T-cell (primary cell): ENCODE measurements at regions not wholly inside any gene's neighbourhood (a gene's known extent, or its start where the extent isn't known, plus 50 kb on each side); places are given as distances from the start of the nearest gene placed in this dataset.
"Not testable (repeated sequence)": the region's sequence is repeated elsewhere in the genome, so short reads cannot be mapped to it uniquely, and the experiment has no call there.

ENCODE experiments used
- ATAC-seq, 4 experiments: fragments of 200-7000 bp in 3 of 4; fragments of 150-1000 bp in 1 of 4; cut with Tn5 transposase; replicated peaks in 1 of 4; 1 replicate in 3 of 4; 2 replicates in 1 of 4; pipeline ENCODE4 v1.10.0; 2021; ENCODE audit warnings: moderate library complexity in 3 of 4, mild to moderate bottlenecking in 2 of 4, moderate number of reproducible peaks in 1 of 4
- CTCF ChIA-PET, 2 donors: fragments of 300-600 bp; sonication (Branson Sonifier 250); formaldehyde crosslinking; loops; one replicate each; lab custom pipeline; 2022; ENCODE audit warnings: antibody characterized with exemption in 2 of 2; lab: Charles Lee
- POLR2A ChIA-PET, 2 donors: fragments of 300-600 bp; sonication (Branson Sonifier 250); formaldehyde crosslinking; loops; one replicate each; lab custom pipeline; 2022; ENCODE audit warnings: antibody characterized with exemption in 2 of 2; lab: Charles Lee
- DNase-seq, 35 experiments: peaks; one replicate each; pipeline versions ENCODE4 v3.0.0 to v3.0.0-alpha.2; 2013 to 2023
- H3K27ac ChIP-seq: one replicate; pipeline ENCODE4 v1.5.1; 2013; ENCODE audit warnings: low read length
- H3K27me3 ChIP-seq, 2 experiments: replicated peaks in 1 of 2; 1 replicate in 1 of 2; 2 replicates in 1 of 2; pipeline versions ENCODE4 v1.6.1 to v1.7.0; 2013; ENCODE audit warnings: low read length in 1 of 2, mixed read lengths in 1 of 2; ENCODE audit not compliant: control insufficient read depth in 2 of 2, insufficient read depth in 2 of 2; ENCODE audit errors: extremely low read depth in 1 of 2
- H3K36me3 ChIP-seq, 2 donors: 1 replicate in 1 of 2; 2 replicates in 1 of 2; pipeline versions ENCODE4 v1.6.1 to v1.7.0; 2013; ENCODE audit warnings: low read length in 1 of 2; ENCODE audit not compliant: control insufficient read depth in 2 of 2, insufficient read depth in 1 of 2; ENCODE audit errors: extremely low read depth in 1 of 2
- H3K4me1 ChIP-seq, 2 experiments: 1 replicate in 1 of 2; 2 replicates in 1 of 2; pipeline versions ENCODE4 v1.6.1 to v1.7.0; 2013; ENCODE audit warnings: low read length in 2 of 2, mixed read lengths in 1 of 2; ENCODE audit not compliant: insufficient read depth in 2 of 2, control insufficient read depth in 1 of 2; ENCODE audit errors: extremely low read depth in 1 of 2
- H3K4me3 ChIP-seq, 2 donors: 1 replicate in 1 of 2; 2 replicates in 1 of 2; pipeline versions ENCODE4 v1.5.1 to v1.7.0; 2013; ENCODE audit warnings: mild to moderate bottlenecking in 2 of 2, low read length in 1 of 2, moderate library complexity in 1 of 2; ENCODE audit not compliant: control insufficient read depth in 1 of 2; ENCODE audit errors: extremely low read depth in 1 of 2
- H3K9me3 ChIP-seq: 2 replicates; pipeline ENCODE4 v1.7.0; 2013
- H3K27ac Mint-ChIP-seq, 2 donors: one replicate each; pipeline ENCODE4 v1.8.0; 2020 to 2021; ENCODE audit warnings: mild to moderate bottlenecking in 2 of 2, mixed read lengths in 2 of 2
- H3K27me3 Mint-ChIP-seq, 2 donors: one replicate each; pipeline ENCODE4 v1.8.0; 2021 to 2022; ENCODE audit warnings: mixed read lengths in 2 of 2
- H3K36me3 Mint-ChIP-seq: one replicate; pipeline ENCODE4 v1.8.0; 2021; ENCODE audit warnings: mixed read lengths
- H3K4me1 Mint-ChIP-seq, 3 donors: one replicate each; pipeline ENCODE4 v1.8.0; 2020 to 2022; ENCODE audit warnings: mixed read lengths in 3 of 3, mild to moderate bottlenecking in 1 of 3
- H3K4me3 Mint-ChIP-seq, 3 donors: one replicate each; pipeline ENCODE4 v1.8.0; 2020 to 2022; ENCODE audit warnings: mild to moderate bottlenecking in 3 of 3, mixed read lengths in 3 of 3, moderate library complexity in 3 of 3
- H3K9me3 Mint-ChIP-seq, 3 donors: one replicate each; pipeline ENCODE4 v1.8.0; 2020 to 2022; ENCODE audit warnings: mixed read lengths in 3 of 3
- WGBS: methylation state at CpG from one replicate; pipeline ENCODE4 v1.1.5; 2013; ENCODE audit warnings: missing lambda C conversion rate; ENCODE audit not compliant: insufficient coverage; 5-methylcytosine and 5-hydroxymethylcytosine counted together

GRCh38 chr2:129046475-129046874 is 727.8 kb upstream of the HS6ST1 start:
- H3K27me3 Mint-ChIP-seq, H3K4me3 ChIP-seq, DNase-seq, H3K36me3 ChIP-seq, ATAC-seq, H3K4me3 Mint-ChIP-seq, H3K36me3 Mint-ChIP-seq, POLR2A ChIA-PET, H3K4me1 ChIP-seq, H3K27ac Mint-ChIP-seq, H3K4me1 Mint-ChIP-seq, CTCF ChIA-PET, H3K9me3 ChIP-seq, H3K27me3 ChIP-seq, H3K27ac ChIP-seq: not testable (repeated sequence)
- H3K9me3 Mint-ChIP-seq, result peaks cover 6 to 14% (median 9%) of the 10 kb centered on the region in 3 donors
- no CpG with 5 or more reads among the region's 1 CpG for WGBS

GRCh38 chr2:129050101-129050500 is 731.4 kb upstream of the HS6ST1 start:
- Histone ChIP-seq H3K36me3 (no peaks in the 10 kb centered on the region), H3K9me3 (peaks cover 2% of the 10 kb centered on the region), H3K27ac (no peak overlapping the region), H3K4me3 (no peak overlapping the region), H3K27me3 (peaks cover 0 to 5% of the 10 kb centered on the region in 2 experiments), H3K4me1 (peaks cover 0 to 3% of the 10 kb centered on the region in 2 experiments)
- H3K4me3 Mint-ChIP-seq, result no peak overlapping the region
- H3K9me3 Mint-ChIP-seq, result peaks cover 0 to 3% (median 0%) of the 10 kb centered on the region in 3 donors
- 22% methylated on average over 3 of the region's 3 CpGs for WGBS
- no peak for ATAC-seq
- CTCF ChIA-PET, result no interaction called here
- no peaks in the 10 kb centered on the region for H3K27me3 Mint-ChIP-seq
- no peaks in the 10 kb centered on the region for H3K4me1 Mint-ChIP-seq
- DNase-seq, result no peak
- H3K36me3 Mint-ChIP-seq, result no peaks in the 10 kb centered on the region
- POLR2A ChIA-PET, result no interaction called here
- no peak overlapping the region for H3K27ac Mint-ChIP-seq

- Histone ChIP-seq H3K36me3 (no peaks in the 10 kb centered on the region), H3K9me3 (no peaks in the 10 kb centered on the region), H3K4me1 (peaks cover 0 to under 1% of the 10 kb centered on the region in 2 experiments), H3K27me3 (peaks cover 0 to under 1% of the 10 kb centered on the region in 2 experiments), H3K4me3 (no peak overlapping the region), H3K27ac (no peak overlapping the region)
- Mint-ChIP-seq H3K4me1 (no peaks in the 10 kb centered on the region), H3K9me3 (no peaks in the 10 kb centered on the region), H3K4me3 (no peak overlapping the region), H3K36me3 (no peaks in the 10 kb centered on the region), H3K27ac (no peak overlapping the region), H3K27me3 (no peaks in the 10 kb centered on the region)
- POLR2A ChIA-PET, result no interaction called here
- no peak for DNase-seq
- CTCF ChIA-PET, result no interaction called here
- no peak for ATAC-seq
- 86% methylated on average over 2 of the region's 8 CpGs for WGBS
Measured at GRCh38 chr2:129055242-129055641, 736.6 kb upstream of the HS6ST1 start.

GRCh38 chr2:129055824-129056223 is 737.2 kb upstream of the HS6ST1 start:
- CTCF ChIA-PET, result no interaction called here
- Histone ChIP-seq H3K27ac (no peak overlapping the region), H3K36me3 (no peaks in the 10 kb centered on the region), H3K4me1 (no peaks in the 10 kb centered on the region), H3K27me3 (no peaks in the 10 kb centered on the region), H3K9me3 (no peaks in the 10 kb centered on the region), H3K4me3 (no peak overlapping the region)
- DNase-seq (no peak), ATAC-seq (no peak)
- H3K4me1 Mint-ChIP-seq, result no peaks in the 10 kb centered on the region
- H3K27me3 Mint-ChIP-seq, result no peaks in the 10 kb centered on the region
- no peak overlapping the region for H3K4me3 Mint-ChIP-seq
- no peaks in the 10 kb centered on the region for H3K36me3 Mint-ChIP-seq
- WGBS, result 95% methylated on average over 4 of the region's 6 CpGs
- no peak overlapping the region for H3K27ac Mint-ChIP-seq
- POLR2A ChIA-PET, result no interaction called here
- no peaks in the 10 kb centered on the region for H3K9me3 Mint-ChIP-seq

- no peaks in the 10 kb centered on the region for H3K9me3 ChIP-seq
- no peak overlapping the region for H3K4me3 ChIP-seq
- no peaks in the 10 kb centered on the region for H3K36me3 Mint-ChIP-seq
- H3K4me1 ChIP-seq, result no peaks in the 10 kb centered on the region
- no peak overlapping the region for H3K27ac Mint-ChIP-seq
- H3K4me3 Mint-ChIP-seq, result no peak overlapping the region
- H3K27me3 ChIP-seq, result no peaks in the 10 kb centered on the region
- H3K27ac ChIP-seq, result no peak overlapping the region
- H3K9me3 Mint-ChIP-seq, result no peaks in the 10 kb centered on the region
- ChIA-PET POLR2A (no interaction called here), CTCF (no interaction called here)
- ATAC-seq (no peak), DNase-seq (no peak)
- no peaks in the 10 kb centered on the region for H3K36me3 ChIP-seq
- no peaks in the 10 kb centered on the region for H3K27me3 Mint-ChIP-seq
- WGBS, result 58% methylated on average over 5 of the region's 5 CpGs
- H3K4me1 Mint-ChIP-seq, result no peaks in the 10 kb centered on the region
Measured at GRCh38 chr2:129056309-129056958, 737.8 kb upstream of the HS6ST1 start.

- POLR2A ChIA-PET, result no interaction called here
- H3K9me3 ChIP-seq, result no peaks in the 10 kb centered on the region
- DNase-seq (no peak), ATAC-seq (no peak)
- no peaks in the 10 kb centered on the region for H3K36me3 Mint-ChIP-seq
- H3K4me1 ChIP-seq, result no peaks in the 10 kb centered on the region
- CTCF ChIA-PET, result no interaction called here
- no peaks in the 10 kb centered on the region for H3K27me3 Mint-ChIP-seq
- H3K9me3 Mint-ChIP-seq, result no peaks in the 10 kb centered on the region
- no peak overlapping the region for H3K27ac Mint-ChIP-seq
- no peaks in the 10 kb centered on the region for H3K4me1 Mint-ChIP-seq
- H3K4me3 ChIP-seq, result no peak overlapping the region
- no peaks in the 10 kb centered on the region for H3K27me3 ChIP-seq
- no peak overlapping the region for H3K4me3 Mint-ChIP-seq
- no peak overlapping the region for H3K27ac ChIP-seq
- 75% methylated on average over 2 of the region's 2 CpGs for WGBS
- H3K36me3 ChIP-seq, result no peaks in the 10 kb centered on the region
Measured at GRCh38 chr2:129056959-129057317, 738.3 kb upstream of the HS6ST1 start.

GRCh38 chr2:129058981-129059380 is 740.3 kb upstream of the HS6ST1 start:
- Mint-ChIP-seq H3K27me3 (no peaks in the 10 kb centered on the region), H3K36me3 (no peaks in the 10 kb centered on the region), H3K4me1 (no peaks in the 10 kb centered on the region), H3K27ac (no peak overlapping the region), H3K9me3 (no peaks in the 10 kb centered on the region), H3K4me3 (no peak overlapping the region)
- ChIA-PET CTCF (no interaction called here), POLR2A (no interaction called here)
- Histone ChIP-seq H3K36me3 (no peaks in the 10 kb centered on the region), H3K9me3 (no peaks in the 10 kb centered on the region), H3K4me1 (no peaks in the 10 kb centered on the region), H3K4me3 (no peak overlapping the region), H3K27ac (no peak overlapping the region), H3K27me3 (no peaks in the 10 kb centered on the region)
- 91% methylated on average over 5 of the region's 5 CpGs for WGBS
- ATAC-seq (no peak), DNase-seq (no peak)
